PC-9 (cell line): ENCODE measurements at regions not wholly inside any gene's neighbourhood (a gene's known extent, or its start where the extent isn't known, plus 50 kb on each side); places are given as distances from the start of the nearest gene placed in this dataset.

Source experiments
- CTCF ChIP-seq: fragments of 200-600 bp; sonication (generic); conservative IDR thresholded peaks from 2 replicates; pipeline ENCODE4 v1.6.1; 2017; ENCODE audit warnings: mixed run types, antibody characterized with exemption, mild to moderate bottlenecking, moderate library complexity
- EZH2 ChIP-seq: fragments of 200-600 bp; sonication (generic); IDR thresholded peaks from 2 replicates; pipeline ENCODE4 v1.8.0; 2017; ENCODE audit warnings: antibody characterized with exemption, low read depth

DNA sequence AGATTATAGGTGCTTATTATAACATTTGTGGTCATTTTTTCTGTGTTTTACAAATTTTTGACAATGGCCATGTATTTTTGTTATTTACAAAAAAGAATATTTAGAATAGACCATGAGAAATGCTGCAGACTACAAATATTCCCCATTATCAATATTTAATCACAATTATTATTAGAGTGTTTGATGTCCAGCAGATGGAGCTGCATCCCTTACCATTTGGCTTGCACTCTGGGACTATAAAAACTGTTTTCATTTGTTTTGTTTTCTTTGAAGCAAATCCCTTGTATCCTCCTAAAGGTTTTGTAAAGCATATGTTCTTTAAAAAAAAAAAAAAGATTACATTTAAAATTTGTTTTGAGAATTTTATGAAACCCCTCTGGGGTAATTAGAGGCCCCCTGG is 85.6 kb upstream of the CXorf66 start:
- TF ChIP-seq CTCF (peak; percentile 63), EZH2 (no peak)
